ENCODE measurements at regions not wholly inside any gene's neighbourhood (a gene's known extent, or its start where the extent isn't known, plus 50 kb on each side); places are given as distances from the start of the nearest gene placed in this dataset.
"Not testable (repeated sequence)": the region's sequence is repeated elsewhere in the genome, so short reads cannot be mapped to it uniquely, and the experiment has no call there.

DNA sequence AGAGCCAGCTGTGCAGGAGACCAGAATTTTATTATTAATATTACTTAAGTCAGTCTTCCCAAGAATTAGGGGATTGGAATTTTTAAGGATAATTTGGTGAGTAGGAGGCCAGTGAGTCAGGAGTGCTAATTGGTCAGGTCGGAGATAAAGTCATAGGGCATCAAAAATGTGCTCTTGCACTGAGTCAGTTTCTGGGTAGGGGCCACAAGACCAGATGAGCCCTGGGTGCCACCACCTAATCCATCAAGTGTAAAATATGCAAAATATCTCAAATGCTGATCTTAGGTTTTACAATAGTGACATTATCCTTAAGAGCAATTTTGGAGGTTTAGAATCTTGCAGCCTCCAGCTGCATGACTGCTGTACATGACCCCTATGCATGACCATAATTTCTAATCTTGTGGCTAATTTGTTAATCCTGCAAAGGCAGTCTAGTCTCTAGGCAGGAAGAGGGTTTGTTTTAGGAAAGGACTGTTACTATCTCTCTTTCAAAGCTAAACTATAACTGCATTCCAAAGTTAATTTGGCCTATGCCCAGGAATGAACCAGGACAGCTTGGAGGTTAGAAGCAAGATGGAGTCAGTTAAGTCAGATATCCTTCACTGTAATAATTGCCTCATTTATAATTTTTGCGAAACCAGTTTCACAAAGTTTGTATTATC lies 215.9 kb downstream of the RNF152 start:
- DNase-seq: no peak

- DNase-seq: no peak
Measured at GRCh38 chr18:61669320-61669719, 223.5 kb downstream of the RNF152 start.

DNA sequence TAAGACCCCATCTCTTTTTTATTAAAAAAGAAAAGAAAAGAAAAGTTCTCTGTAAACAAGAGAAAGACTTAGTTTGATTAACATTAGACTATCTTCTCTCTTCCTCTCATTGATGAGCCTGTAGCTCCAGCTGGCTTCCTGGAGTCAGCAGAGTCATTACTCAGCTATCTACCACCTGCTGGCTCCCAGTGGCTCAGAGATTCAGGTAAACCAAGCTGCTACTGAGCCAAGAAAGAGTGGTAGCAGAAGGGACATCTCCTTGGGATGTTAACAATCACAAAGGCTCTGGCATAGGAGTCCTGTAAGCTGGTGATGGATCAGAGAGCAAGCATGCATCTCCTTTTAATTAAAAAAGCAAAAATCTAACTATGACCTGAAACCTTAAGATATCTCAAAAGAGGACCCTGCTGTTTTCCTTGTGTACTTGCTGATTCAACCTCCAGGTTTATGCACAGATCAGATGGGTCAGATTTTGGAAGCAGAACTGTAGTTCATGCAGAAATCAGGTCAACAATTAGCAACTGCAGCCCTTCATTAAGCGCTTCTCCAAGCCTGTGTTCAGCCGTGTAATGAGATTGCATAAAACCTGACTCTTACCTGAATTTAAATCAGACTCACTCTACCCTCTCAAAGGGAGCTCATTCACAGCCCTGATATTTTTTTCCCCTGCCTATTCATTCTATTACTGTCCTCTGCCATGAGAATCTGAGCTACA lies 225.8 kb downstream of the RNF152 start:
- DNase-seq: no peak

DNA sequence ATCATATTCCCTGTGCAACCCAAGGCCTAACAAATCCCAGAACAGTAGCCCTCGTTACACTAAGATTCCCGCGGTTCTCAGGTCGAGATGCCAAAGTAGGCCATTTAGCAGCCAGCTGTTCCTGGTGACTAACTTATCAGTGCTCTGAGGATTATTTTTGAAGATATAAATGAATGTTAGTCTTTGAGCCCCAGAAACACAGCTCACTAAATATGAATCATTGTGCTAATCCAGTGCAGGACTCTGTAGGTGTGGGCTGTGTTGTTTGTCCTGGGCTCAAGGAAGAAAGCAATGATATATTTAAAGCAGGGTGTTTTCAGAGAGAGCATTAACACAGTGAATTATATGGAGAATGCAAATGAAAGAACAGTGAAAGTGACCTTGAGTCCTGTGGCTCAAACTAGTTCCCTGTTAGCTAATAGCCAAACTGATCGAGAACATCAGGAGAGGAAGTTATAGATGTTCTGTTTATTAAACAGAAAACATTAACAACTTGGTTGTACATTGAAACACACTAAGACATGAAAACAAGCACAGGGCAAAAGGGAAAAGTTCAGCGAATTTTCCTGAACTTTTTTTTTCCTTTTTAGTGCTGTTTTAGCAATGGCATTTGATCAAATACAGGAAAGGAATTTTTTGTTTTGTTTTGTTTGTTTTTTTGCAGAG lies 228.3 kb downstream of the RNF152 start:
- DNase-seq: no peak

GRCh38 chr18:61662726-61663125 lies 230.1 kb downstream of the RNF152 start:
- DNase-seq: no peak

- no peak for DNase-seq
Measured at GRCh38 chr18:61658431-61658830, 234.4 kb downstream of the RNF152 start.

- no peak for DNase-seq
Measured at GRCh38 chr18:61657066-61657732, 235.6 kb downstream of the RNF152 start.

DNA sequence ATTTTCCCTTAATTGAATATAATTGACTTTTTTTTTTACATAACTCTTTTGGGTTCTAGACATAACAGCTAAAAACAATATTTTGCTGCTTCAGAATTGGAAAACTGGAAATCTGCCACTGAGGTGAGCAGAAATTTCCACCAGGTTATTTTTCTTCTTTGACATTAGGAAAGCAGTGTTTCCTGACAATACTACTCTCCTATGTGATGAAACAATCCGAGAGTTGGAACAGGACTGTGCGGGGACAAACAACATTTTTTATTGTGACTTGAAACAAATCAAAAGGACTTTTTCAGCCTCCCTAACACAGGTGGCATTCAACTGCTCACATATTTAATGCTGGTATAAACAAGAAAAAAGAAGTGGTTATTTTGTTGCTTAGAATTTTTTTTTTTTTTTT lies 237.2 kb downstream of the RNF152 start:
- no peak for DNase-seq

GRCh38 chr18:61653823-61654551 lies 238.8 kb downstream of the RNF152 start:
- DNase-seq: no peak

GRCh38 chr18:61651880-61652268 lies 240.9 kb downstream of the RNF152 start:
- DNase-seq: no peak

DNA sequence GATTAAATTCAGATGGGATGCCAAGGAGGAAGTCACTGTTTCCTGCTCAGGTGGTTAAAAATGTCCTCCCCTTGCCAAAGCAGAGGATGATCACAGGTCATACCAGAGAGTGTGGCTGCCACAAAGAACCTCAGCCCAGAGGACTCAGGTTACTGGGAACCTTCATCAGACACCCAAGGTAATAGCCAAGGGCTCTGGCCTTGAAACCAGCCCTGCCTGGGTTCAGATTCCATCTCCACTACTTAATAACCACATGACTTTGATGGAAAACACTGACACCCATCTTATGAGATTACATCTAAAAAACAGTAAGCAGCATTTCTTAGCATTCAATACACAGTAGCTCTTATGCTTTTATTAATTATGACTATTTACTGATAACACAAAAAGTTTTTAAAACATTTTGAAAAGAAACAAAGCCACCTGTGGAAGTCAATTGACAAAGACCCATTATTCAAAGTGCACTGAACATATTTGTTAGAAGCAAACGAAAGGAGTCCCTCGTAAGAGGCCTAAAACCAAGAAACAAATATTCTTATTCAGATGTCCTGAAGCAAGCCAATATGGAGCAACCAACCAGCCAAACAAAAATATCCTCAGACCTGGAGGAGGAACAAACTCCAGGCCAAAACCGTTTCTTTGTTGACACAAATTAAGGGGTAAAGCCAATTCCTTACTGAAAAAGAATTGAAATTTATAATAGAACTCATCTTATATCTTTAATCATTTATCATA lies 241.5 kb downstream of the RNF152 start:
- no peak for DNase-seq

GRCh38 chr18:61643884-61644647 lies 248.7 kb downstream of the RNF152 start:
- no peak for DNase-seq

DNA sequence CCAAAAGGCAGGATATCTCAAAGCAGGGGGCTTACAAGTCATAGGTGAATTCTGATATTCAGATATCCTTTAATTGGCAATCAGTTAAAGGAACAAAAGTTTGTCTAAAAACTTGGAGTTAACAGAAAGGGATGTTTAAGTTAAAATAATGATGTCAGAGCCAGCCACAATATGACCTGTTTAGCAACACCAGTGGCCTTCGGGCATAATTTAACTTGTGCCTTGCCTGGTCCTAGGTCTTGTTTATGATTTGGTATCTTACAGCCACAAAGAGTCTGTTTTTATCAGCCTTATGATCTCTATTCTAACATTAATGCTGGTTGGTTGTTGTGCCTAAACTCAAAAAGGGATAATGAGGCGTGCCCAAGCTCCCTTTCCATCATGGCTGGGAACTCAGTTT lies 252.9 kb downstream of the RNF152 start:
- no peak for DNase-seq

DNA sequence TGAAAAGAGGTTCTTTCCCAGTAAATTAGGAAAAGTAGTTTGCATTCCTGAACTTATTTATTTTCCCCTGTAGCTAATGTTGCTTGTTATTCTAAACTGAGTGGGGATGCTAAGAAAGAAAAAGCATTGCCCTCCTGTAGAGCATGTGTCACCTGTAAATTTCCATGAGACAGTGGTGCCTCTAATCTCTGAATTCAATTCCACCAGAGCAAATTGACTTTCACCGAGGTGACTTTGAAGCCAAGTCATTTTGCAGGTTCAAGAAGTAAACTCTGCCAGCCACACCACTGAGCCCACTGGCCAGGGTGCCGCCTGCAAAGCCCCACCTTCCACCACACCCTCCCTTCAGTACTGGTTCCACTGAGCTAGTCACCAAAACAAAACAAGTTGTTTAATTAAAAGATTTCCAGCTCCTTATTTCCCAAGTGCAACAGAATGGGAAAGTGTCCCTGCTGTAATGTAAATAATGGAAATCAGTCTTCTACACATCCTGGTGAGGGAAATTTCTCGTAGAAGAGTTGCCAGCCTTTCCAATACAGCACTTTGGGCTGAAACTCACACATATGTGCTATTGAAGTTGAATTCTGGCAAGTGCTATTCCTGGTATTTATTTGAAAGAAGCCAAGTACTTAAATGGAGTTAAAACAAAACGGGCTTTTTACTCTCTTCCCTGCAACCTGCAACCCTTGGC lies 254.8 kb downstream of the RNF152 start:
- DNase-seq: no peak

DNA sequence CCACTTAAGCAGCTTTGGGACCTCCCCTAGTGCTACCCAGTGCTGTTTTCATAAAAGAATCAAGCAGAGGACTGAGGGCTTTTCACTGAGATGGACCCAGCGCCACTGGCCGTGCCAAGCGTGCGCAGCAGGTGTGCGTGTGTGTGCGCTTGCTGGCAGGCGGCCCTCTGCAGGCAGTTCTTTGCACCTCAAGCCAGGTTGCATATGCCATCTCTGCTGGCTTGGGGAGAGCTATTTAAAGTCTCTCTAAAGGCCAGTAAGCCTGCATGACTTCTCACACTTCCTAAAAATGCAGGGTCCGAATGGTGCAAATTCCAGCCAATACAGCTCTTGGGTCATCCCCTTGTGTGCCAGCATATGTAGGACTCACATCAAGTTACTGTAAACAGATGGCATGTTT lies 255.5 kb downstream of the RNF152 start:
- DNase-seq: peak; percentile 54

DNA sequence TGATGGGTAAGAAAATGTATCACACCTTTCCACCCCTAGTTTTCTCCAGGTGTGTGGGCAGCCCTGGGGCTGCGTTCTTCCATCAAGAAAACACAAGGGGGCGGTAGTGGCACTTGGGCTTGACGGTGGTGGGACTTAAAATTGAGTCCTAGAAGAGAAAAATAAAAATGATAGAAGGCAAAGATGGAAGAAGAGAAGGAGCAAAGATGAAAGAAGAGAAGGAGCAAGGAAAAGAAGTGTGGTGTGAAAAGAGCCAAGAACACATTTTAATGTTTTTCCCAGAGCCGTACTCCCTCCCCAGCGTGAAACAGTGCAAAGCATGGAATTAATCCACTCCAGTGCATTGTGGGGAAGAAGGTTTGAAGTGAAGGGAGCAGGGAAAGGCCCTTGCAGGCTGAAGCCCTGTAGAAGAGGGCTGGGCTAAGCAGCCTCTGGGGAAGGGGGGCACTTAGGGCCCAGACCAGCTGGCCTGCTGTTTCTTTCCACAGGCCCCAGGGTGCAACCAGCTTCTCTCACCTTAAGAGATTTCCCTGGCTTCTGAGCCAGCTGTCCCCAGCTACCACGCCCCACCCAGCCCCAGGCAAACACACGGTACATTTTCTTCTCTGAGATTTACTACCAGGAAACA lies 256.8 kb downstream of the RNF152 start:
- peak; percentile 32 for DNase-seq

GRCh38 chr18:61628085-61628484 lies 264.7 kb downstream of the RNF152 start:
- DNase-seq: no peak

- not testable (repeated sequence) for DNase-seq
Measured at GRCh38 chr18:61624631-61625030, 268.2 kb downstream of the RNF152 start.

DNA sequence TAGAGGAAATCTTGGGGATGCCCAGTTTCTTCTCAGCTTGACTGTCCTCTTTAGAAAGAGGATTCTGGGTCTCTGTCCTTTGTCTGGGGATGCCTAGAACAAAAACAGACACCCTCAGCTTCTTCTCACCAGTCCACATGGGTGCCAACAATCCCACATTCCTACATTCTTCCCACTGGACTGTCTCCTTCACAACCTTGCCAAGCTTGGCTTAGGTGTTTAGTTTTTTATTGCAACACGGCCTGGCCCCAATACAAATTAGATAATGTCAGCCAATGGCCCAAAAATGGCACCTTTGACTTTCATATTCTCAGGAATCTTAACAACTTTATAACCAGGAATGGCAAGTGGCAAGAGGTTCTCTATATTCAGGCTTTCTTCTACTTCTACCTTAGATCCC lies 273.0 kb downstream of the RNF152 start:
- DNase-seq: no peak

DNA sequence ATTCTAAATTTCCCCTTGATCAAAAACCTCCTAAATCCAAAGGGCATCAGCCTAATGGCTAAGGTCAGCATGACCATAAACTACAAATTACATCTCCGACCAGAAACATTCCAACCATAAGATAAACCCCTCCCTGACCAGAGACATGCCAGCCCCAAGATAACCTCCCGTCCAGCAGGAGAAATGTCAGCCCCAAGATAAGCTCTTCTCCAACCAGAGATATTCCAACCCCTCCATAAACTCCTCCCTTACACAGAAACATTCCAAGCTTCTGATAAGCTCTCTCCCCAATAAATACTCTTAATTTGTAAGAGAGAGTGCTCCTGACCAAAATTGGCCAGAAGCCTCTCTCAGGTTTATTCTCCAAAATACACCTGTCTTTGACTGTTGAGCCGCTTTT lies 274.0 kb downstream of the RNF152 start:
- DNase-seq: no peak

All from SHP77 treated with DMSO at 0.1 percent for 48 hours (cell line).